RPMI8226 (cell line): ENCODE measurements at regions not wholly inside any gene's neighbourhood (a gene's known extent, or its start where the extent isn't known, plus 50 kb on each side); places are given as distances from the start of the nearest gene placed in this dataset.
"Not testable (repeated sequence)": the region's sequence is repeated elsewhere in the genome, so short reads cannot be mapped to it uniquely, and the experiment has no call there.

Experiments used
- DNase-seq: peaks from one replicate; pipeline ENCODE4 v3.0.0-alpha.2; 2015

DNA sequence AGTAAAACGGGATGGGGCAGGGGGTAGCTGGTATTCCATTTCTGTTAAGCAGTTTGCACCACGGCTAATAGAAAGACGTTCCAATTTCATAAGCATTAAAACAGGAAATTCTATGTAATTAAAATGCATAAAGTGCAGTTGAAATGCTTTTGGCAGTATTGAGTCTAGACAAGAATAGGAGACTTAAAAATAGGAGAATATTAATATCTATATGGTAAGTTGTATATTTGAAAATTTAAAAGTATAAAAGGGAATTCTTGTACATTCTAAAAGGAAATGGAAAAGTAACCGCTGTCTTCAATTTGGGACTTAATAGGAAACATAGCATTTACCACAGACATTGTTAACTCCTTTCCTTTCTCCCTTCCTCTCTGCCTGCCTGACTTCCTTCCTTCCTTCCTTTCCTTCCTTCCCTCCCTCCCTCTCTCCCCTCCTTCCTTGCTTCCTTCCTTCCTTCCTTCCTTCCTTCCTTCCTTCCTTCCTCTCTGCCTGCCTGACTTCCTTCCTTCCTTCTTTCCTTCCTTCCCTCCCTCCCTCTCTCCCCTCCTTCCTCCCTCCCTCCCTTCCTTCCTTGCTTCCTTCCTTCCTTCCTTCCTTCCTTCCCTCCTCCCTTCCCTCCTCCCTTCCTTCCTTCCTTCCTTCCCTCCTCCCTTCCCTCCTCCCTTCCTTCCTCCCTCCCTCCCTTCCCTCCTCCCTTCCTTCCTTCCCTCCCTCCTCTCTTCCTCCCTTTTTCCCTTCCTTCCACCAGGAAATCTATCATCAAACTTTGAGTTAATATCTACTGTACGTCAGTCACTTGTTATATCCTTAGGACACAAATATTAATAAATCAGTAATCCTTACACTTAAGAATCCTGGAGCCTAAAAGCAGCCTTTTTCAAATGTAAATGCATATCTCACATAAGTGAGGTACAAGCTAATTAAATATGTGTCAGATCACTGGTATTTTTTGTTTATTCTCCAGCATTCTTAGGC, 1049.3 kb downstream of the GALC start:
- no peak for DNase-seq

DNA sequence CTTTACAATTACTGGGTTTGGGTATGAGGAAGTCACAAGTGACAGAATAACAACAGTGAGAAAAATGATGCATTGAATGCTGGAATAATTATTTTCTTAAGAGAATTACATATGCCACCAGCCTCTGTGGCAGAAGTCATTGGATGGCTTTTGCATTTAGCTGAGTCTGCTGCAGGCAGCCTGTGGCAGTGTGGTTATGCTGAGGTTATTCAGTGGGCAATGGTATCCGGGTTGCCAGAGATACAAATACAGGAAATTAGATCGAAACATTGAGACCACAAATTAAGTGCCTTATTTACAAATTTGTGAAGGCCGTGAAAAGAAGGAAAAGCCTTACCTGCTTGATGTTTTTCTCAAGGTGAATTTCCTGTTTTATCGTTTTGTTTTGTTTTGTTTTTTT, 1050.0 kb downstream of the GALC start:
- no peak for DNase-seq

- DNase-seq: no peak
Measured at GRCh38 chr14:86940106-86940505, 1052.9 kb downstream of the GALC start.

DNA sequence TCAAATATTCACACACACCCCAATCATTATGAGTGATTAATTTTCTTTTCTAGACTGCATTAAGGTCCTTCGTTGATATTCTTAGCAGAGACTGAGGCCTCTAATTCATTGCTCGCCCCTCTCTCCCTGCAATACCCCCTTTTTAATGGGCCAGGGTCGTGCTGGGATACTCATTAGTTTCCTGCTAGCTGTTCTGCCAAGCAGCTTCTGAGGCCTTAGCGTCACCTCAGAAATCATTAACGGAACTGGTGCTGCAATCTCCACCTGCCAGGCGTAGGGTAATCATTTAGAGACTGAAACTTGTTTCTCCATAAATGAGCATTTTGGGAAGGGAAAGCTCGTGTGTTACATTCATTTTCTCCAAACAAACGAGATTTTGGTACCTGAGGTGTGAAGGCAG, 1054.7 kb downstream of the GALC start:
- no peak for DNase-seq

GRCh38 chr14:86936556-86936955, 1056.4 kb downstream of the GALC start:
- DNase-seq: no peak

DNA sequence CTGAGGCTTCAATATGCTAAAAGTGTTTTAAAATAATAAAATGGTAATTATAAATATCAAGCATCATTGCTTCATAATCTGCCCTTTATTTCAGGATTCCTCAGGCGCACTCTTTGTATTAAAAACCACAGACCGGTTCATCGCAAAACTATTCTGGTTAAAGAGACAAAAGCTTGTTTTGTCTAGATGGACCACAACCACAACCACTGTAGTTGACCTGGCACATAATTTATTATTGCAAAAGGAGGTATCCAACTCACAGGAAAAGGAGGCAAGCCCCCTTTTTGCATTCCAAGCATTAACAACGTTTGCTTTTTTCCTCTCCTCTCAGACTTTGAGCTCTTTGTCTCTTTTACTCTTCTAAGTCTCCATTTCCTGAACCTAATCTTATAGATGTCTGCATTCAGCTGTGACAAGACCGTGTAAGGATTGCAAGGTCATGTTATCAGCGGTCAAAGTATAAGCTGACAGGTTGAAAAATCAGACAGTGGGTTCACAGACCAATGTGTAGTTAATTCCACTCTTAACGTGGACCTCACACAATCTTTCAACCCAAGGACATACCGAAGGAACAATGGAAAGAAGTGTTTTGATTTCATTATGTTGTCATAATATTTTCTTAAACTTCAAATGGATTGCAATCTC, 1057.6 kb downstream of the GALC start:
- DNase-seq: no peak

- DNase-seq: no peak
Measured at GRCh38 chr14:86933958-86934595, 1058.9 kb downstream of the GALC start.

GRCh38 chr14:86933460-86933859, 1059.5 kb downstream of the GALC start:
- no peak for DNase-seq

GRCh38 chr14:86915406-86915805, 1077.6 kb downstream of the GALC start:
- no peak for DNase-seq

- no peak for DNase-seq
Measured at GRCh38 chr14:86912709-86913108, 1080.3 kb downstream of the GALC start.

GRCh38 chr14:86911486-86911885, 1081.5 kb downstream of the GALC start:
- no peak for DNase-seq

DNA sequence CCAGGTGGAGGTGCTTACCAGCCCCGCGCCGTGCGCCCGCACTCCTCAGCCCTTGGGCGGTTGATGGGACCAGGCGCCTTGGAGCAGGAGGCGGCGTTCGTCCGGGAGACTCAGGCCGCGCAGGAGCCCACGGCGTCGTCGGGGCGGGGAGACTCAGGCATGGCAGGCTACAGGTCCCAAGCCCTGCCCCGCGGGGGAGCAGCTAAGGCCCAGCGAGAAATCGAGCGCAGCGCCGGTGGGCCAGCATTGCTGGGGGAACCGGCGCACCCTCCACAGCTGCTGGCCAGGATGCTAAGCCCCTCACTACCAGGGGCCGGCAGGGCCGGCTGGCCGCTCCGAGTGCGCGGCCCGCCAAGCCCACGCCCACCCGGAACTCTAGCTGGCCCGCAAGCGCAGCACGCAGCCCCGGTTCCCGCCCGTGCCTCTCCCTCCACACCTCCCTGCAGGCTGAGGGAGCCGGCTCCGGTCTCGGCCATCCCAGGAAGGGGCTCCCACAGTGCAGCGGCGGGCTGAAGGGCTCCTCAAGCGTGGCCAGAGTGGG, 1087.5 kb downstream of the GALC start:
- not testable (repeated sequence) for DNase-seq

GRCh38 chr14:86902176-86902950, 1090.6 kb downstream of the GALC start:
- no peak for DNase-seq

DNA sequence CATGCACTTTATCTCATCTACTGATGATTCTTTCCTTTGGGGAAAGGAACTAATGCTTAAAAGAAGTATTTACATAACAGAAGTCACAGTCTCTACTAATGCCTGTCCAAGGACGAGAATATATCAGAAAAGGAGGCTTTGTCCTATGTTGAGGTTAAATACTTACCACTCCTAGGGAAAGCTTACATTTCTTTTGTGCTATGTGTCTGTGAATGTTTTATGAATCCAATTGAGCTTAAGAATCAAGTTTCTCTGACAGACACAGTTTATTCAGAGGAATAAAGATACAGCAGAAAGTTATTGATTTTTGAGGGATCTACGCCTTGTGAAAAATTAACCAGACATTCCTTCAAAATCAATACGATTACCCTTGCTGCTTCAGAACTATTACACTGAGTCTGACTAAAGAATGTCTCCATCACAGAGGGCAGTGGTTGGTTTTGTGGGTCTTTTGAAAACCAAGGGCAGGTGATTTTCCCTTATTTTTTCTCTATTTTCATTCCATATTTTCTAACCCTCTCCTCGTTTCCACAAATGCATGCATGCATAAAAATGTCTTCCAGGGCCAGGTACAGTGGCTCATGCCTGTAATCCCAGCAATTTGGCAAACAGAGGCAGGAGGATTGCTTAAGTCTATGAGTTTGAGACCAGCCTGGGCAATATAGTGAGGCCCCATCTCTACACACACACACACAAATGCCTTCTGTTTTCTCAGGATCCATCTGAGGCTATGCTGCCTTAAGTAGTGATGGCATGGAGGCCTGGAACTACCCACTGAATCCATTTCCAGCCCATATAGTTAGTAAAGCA, 1095.1 kb downstream of the GALC start:
- no peak for DNase-seq

- no peak for DNase-seq
Measured at GRCh38 chr14:86897224-86897623, 1095.8 kb downstream of the GALC start.

DNA sequence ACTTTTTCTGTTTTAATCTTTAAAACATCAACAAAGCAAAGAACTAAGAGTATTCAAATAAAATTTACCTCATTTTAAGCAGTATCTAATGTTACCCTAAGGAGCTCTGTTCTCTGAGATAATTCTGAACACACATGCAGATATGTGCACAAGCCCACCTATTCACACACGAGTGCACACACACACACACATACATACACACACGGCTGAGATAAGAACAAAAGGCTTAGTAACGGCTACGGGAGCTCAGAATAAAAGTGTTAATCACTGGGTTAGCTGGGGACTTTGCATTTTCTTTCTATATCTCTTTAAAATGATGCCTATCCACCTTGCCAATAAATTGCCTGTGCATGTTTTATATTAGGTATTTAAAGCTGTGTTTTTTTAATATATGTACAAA, 1096.3 kb downstream of the GALC start:
- DNase-seq: no peak

DNA sequence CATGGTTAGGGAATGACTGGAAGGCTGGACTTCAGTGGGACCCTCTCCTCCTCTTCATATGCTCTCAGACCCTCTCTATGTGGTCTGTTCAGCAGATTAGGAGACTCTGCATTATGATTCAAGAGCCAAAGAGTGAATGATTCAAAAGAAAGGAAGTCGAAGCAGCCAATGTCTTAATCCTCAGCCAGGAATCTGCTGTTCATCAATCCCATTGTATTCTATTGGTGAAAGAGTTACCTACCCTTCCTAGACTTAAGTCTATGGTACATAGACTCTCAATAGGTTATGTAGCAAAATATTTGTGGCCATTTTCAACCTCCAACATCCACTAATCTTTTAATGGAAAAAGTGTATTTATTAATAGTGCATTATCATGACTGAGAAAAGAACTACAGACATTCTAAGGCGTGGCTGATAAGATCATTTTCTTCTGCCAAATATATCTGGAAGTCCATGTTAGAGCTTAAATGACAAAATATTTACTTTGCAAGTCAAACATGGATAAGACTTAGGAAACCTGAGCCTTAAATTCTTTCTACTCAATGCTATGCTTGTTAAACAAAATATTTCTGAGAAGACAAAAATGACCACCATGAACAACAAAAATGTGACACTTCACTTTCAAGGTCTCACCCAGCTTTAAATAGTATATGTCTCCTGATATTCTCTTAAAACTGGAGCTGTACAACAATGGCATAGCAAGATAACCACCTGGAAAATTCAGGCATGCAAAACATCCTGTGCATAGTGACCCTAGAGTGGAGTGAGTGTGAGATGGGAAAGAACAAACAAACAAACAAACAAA, 1100.6 kb downstream of the GALC start:
- DNase-seq: no peak

- DNase-seq: no peak
Measured at GRCh38 chr14:86885280-86885679, 1107.7 kb downstream of the GALC start.

GRCh38 chr14:86884498-86884897, 1108.5 kb downstream of the GALC start:
- DNase-seq: no peak

GRCh38 chr14:86882818-86883217, 1110.2 kb downstream of the GALC start:
- no peak for DNase-seq

- DNase-seq: no peak
Measured at GRCh38 chr14:86865934-86866333, 1127.0 kb downstream of the GALC start.
